PC-9 (cell line): ENCODE measurements at regions not wholly inside any gene's neighbourhood (a gene's known extent, or its start where the extent isn't known, plus 50 kb on each side); places are given as distances from the start of the nearest gene placed in this dataset.

Experiments used
- EZH2 ChIP-seq: fragments of 200-600 bp; sonication (generic); IDR thresholded peaks from 2 replicates; pipeline ENCODE4 v1.8.0; 2017; ENCODE audit warnings: antibody characterized with exemption, low read depth
- TF ChIP-seq, protein P1 (sequence below): fragments of 200-600 bp; sonication (generic); conservative IDR thresholded peaks from 2 replicates; pipeline ENCODE4 v1.6.1; 2017; ENCODE audit warnings: mixed run types, antibody characterized with exemption, mild to moderate bottlenecking, moderate library complexity

DNA sequence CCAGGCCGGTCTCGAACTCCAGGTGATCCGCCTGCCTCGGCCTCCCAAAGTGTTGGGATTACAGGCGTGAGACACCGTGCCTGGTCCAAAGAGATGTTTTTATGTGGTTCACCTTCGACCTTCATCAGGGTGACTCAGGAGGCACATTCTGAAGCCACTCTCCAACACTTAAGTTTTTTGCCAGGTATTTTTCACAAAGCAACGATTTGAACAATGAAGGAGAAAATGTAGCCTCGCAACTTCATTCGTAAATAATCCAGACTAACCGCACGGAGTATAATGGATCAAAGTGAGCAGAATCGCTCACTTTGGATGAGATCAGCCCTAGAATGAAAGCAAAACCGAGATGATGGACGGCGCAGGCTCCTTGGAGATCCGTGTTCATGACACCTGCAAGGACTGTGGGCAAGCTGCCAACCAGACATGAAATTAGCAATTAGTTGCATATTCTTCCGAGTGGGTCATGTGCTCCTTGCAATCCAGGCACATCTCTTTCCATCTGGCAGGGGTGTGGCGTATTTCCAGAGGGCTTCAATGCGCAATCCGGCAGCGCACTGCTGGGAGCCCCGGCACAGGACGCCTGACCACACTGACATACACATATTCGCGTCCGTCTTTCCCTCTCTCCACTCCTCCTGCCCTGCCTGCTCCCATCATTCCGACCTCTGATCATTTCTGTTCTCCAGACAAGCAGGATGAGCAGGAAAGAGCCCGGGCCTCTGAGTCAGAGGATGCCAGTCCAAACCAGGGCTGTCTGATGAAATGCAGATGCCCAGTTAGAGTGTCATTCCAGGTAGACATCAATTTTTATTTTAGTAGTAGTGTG lies 148.4 kb downstream of the KLF6 start:
- TF ChIP-seq, protein P1, sequence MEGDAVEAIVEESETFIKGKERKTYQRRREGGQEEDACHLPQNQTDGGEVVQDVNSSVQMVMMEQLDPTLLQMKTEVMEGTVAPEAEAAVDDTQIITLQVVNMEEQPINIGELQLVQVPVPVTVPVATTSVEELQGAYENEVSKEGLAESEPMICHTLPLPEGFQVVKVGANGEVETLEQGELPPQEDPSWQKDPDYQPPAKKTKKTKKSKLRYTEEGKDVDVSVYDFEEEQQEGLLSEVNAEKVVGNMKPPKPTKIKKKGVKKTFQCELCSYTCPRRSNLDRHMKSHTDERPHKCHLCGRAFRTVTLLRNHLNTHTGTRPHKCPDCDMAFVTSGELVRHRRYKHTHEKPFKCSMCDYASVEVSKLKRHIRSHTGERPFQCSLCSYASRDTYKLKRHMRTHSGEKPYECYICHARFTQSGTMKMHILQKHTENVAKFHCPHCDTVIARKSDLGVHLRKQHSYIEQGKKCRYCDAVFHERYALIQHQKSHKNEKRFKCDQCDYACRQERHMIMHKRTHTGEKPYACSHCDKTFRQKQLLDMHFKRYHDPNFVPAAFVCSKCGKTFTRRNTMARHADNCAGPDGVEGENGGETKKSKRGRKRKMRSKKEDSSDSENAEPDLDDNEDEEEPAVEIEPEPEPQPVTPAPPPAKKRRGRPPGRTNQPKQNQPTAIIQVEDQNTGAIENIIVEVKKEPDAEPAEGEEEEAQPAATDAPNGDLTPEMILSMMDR: no peak
- no peak for TF ChIP-seq EZH2
